ENCODE measurements at regions not wholly inside any gene's neighbourhood (a gene's known extent, or its start where the extent isn't known, plus 50 kb on each side); places are given as distances from the start of the nearest gene placed in this dataset.

DNA sequence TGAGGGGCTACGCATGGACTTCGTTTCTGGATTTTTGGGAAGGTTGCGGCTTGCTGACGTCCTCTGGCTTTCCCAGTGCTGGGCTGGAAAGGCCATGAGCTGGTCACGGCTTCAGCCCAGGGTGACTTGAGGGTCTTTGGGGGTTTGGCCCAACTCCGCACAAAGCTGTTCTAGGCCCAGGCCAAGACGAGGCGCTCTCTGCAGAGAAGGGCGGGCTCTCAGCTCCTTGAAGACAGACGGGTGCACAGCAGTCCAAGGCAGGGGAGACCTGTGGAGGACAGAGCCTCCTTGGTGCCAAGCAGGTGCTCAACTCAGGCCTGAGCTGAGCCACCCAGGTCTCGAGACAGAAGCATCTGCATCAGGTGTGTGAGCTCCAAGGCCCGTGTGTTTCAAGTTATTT, 1003.7 kb downstream of the BRD1 start:
- H3K4me1 ChIP-seq (ENCODE audit: control insufficient read depth, insufficient read depth, low read length): no peaks in the 10 kb centered on the region; the same call in 1 of the 2 replicates
- no peak overlapping the region for H3K27ac ChIP-seq (ENCODE audit: extremely low read depth, low read depth, low read length)
- no peak overlapping the region for H3K4me3 ChIP-seq (ENCODE audit: low read depth, low read length)
- no peaks in the 10 kb centered on the region for H3K9me3 ChIP-seq (ENCODE audit: control insufficient read depth, insufficient read depth, low read depth, low read length)
- no peaks in the 10 kb centered on the region for H3K36me3 ChIP-seq (ENCODE audit: control insufficient read depth in 2 of 2, insufficient read depth in 1 of 2, low read length in 2 of 2)
- TF ChIP-seq ZNF23 (tag by site-specific recombination; IDR thresholded peaks at IDR 0.05; ENCODE audit: borderline replicate concordance) (no peak), ZNF830 (tag by site-specific recombination; IDR thresholded peaks at IDR 0.05; ENCODE audit: low read depth) (no peak), ZNF600 (tag by site-specific recombination; IDR thresholded peaks at IDR 0.05) (no peak), KLF1 (tag by site-specific recombination; IDR thresholded peaks at IDR 0.05) (no peak), ZNF670 (tag by site-specific recombination; IDR thresholded peaks at IDR 0.05; ENCODE audit: low read depth) (no peak)
- TF ChIP-seq, protein P1, sequence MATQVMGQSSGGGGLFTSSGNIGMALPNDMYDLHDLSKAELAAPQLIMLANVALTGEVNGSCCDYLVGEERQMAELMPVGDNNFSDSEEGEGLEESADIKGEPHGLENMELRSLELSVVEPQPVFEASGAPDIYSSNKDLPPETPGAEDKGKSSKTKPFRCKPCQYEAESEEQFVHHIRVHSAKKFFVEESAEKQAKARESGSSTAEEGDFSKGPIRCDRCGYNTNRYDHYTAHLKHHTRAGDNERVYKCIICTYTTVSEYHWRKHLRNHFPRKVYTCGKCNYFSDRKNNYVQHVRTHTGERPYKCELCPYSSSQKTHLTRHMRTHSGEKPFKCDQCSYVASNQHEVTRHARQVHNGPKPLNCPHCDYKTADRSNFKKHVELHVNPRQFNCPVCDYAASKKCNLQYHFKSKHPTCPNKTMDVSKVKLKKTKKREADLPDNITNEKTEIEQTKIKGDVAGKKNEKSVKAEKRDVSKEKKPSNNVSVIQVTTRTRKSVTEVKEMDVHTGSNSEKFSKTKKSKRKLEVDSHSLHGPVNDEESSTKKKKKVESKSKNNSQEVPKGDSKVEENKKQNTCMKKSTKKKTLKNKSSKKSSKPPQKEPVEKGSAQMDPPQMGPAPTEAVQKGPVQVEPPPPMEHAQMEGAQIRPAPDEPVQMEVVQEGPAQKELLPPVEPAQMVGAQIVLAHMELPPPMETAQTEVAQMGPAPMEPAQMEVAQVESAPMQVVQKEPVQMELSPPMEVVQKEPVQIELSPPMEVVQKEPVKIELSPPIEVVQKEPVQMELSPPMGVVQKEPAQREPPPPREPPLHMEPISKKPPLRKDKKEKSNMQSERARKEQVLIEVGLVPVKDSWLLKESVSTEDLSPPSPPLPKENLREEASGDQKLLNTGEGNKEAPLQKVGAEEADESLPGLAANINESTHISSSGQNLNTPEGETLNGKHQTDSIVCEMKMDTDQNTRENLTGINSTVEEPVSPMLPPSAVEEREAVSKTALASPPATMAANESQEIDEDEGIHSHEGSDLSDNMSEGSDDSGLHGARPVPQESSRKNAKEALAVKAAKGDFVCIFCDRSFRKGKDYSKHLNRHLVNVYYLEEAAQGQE (tag by site-specific recombination; IDR thresholded peaks at IDR 0.05): no peak
- TF ChIP-seq, protein P2, sequence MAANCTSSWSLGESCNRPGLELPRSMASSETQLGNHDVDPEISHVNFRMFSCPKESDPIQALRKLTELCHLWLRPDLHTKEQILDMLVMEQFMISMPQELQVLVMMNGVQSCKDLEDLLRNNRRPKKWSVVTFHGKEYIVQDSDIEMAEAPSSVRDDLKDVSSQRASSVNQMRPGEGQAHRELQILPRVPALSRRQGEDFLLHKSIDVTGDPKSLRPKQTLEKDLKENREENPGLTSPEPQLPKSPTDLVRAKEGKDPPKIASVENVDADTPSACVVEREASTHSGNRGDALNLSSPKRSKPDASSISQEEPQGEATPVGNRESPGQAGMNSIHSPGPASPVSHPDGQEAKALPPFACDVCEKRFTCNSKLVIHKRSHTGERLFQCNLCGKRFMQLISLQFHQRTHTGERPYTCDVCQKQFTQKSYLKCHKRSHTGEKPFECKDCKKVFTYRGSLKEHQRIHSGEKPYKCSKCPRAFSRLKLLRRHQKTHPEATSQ (tag by site-specific recombination; IDR thresholded peaks at IDR 0.05): no peak
- TF ChIP-seq, protein P3, sequence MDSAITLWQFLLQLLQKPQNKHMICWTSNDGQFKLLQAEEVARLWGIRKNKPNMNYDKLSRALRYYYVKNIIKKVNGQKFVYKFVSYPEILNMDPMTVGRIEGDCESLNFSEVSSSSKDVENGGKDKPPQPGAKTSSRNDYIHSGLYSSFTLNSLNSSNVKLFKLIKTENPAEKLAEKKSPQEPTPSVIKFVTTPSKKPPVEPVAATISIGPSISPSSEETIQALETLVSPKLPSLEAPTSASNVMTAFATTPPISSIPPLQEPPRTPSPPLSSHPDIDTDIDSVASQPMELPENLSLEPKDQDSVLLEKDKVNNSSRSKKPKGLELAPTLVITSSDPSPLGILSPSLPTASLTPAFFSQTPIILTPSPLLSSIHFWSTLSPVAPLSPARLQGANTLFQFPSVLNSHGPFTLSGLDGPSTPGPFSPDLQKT (IDR thresholded peaks at IDR 0.05; ENCODE audit: borderline replicate concordance, low read depth, low read length): no peak
- TF ChIP-seq, protein P4, sequence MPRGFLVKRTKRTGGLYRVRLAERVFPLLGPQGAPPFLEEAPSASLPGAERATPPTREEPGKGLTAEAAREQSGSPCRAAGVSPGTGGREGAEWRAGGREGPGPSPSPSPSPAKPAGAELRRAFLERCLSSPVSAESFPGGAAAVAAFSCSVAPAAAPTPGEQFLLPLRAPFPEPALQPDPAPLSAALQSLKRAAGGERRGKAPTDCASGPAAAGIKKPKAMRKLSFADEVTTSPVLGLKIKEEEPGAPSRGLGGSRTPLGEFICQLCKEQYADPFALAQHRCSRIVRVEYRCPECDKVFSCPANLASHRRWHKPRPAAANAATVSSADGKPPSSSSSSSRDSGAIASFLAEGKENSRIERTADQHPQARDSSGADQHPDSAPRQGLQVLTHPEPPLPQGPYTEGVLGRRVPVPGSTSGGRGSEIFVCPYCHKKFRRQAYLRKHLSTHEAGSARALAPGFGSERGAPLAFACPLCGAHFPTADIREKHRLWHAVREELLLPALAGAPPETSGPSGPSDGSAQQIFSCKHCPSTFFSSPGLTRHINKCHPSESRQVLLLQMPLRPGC (tag by site-specific recombination; IDR thresholded peaks at IDR 0.05): no peak
- POLR2A ChIA-PET: no interaction called here
- CTCF ChIA-PET: interaction anchor here (0.6 to 1.5 kb wide), 2 partner anchors 11 to 40 kb away, joined by 3 to 4 read pairs; no protein-coding TSS in a partner anchor

DNA sequence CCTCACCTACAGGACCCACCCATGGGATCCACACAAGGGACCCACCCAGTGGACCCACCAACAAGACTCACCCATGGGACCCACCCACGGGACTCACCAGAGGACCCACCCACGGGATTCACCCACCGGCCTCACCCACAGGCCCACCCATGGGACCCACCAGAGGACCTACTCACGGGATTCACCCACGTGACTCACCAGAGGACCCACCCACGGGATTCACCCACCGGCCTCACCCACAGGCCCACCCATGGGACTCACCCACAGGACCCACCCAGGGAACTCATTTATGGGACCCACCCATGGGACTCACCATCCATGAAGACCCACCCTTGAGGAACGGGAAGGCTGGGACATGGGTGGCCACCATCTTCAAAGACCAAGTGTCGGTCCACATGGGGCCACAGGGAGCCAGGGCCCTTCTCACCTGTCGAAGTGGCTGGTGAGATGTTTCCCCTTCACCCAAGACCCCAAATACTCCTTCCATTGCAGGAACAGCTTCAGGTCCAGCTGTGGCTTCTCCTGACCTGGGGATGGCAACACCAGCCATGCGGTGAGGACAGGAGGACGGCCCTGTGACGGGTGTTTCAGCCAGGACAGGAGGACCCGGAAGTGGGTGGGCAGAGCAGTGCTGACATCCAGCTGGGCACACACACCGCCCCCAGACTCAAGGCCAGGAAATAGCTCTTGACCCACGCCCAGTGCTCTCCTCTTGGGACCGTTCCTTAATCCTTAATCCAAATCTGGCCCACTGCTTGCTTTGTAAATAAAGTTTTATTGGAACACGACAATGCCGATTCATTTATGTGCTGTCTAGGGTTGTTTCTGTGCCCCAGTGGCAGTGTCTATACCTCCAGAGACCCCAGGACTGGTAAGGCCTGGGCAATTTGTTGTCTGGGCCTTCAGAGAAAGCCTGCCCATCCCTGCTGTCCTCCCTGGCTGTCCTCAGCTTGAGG, 1005.1 kb downstream of the BRD1 start:
- POLR2A ChIA-PET: no interaction called here
- Histone ChIP-seq H3K36me3 (ENCODE audit: control insufficient read depth in 2 of 2, insufficient read depth in 1 of 2, low read length in 2 of 2) (no peaks in the 10 kb centered on the region), H3K4me3 (ENCODE audit: low read depth, low read length) (no peak overlapping the region), H3K9me3 (ENCODE audit: control insufficient read depth, insufficient read depth, low read depth, low read length) (no peaks in the 10 kb centered on the region), H3K4me1 (ENCODE audit: control insufficient read depth, insufficient read depth, low read length) (no peaks in the 10 kb centered on the region; the same call in 1 of the 2 replicates), H3K27ac (ENCODE audit: extremely low read depth, low read depth, low read length) (no peak overlapping the region)
- TF ChIP-seq ZNF48 (tag by site-specific recombination; IDR thresholded peaks at IDR 0.05) (no peak), EGR2 (tag by site-specific recombination; IDR thresholded peaks at IDR 0.05; ENCODE audit: low read depth) (peak; percentile 70), ZFHX2 (tag by site-specific recombination; conservative IDR thresholded peaks at IDR 0.05) (peak; percentile 23; the same call in 1 of the 2 replicates), KLF1 (tag by site-specific recombination; IDR thresholded peaks at IDR 0.05) (peak; percentile 86)
- CTCF ChIA-PET: no interaction called here
